Fibroblast of lung (primary cell): ENCODE measurements at regions not wholly inside any gene's neighbourhood (a gene's known extent, or its start where the extent isn't known, plus 50 kb on each side); places are given as distances from the start of the nearest gene placed in this dataset.

Experiments used
- CTCF ChIP-seq, 2 donors: IDR thresholded peaks in 1 of 2; conservative IDR thresholded peaks in 1 of 2; 1 replicate in 1 of 2; 2 replicates in 1 of 2; pipeline ENCODE4 v1.5.1; 2011 to 2012; ENCODE audit warnings: low read length in 2 of 2, control low read depth in 1 of 2, inconsistent platforms in 1 of 2, low read depth in 1 of 2, mild to moderate bottlenecking in 1 of 2
- EZH2 ChIP-seq: IDR thresholded peaks from 2 replicates; pipeline ENCODE4 v1.5.1; 2012; ENCODE audit warnings: low read length, control low read depth, mild to moderate bottlenecking; ENCODE audit errors: missing control alignments

- TF ChIP-seq CTCF (conservative IDR thresholded peaks at IDR 0.05 in 1 of 2, IDR thresholded peaks at IDR 0.05 in 1 of 2; ENCODE audit: low read depth in 1 of 2, low read length in 2 of 2) (no peak), EZH2 (no peak)
Observed at GRCh38 chr2:215598376-215598975, 162.6 kb upstream of the FN1 start.
